ENCODE measurements at regions not wholly inside any gene's neighbourhood (a gene's known extent, or its start where the extent isn't known, plus 50 kb on each side); places are given as distances from the start of the nearest gene placed in this dataset.

- intact Hi-C loops (cut with micrococcal nuclease): no loop called here
- no peaks in the 10 kb centered on the region for H3K27me3 ChIP-seq (ENCODE audit: low read depth)
- no peak for TF ChIP-seq CTCF (IDR thresholded peaks at IDR 0.05; ENCODE audit: borderline replicate concordance)
- no peaks in the 10 kb centered on the region for H3K9me3 ChIP-seq (replicated peaks)
- H3K4me3 ChIP-seq: no peak overlapping the region
- no peak overlapping the region for H3K27ac ChIP-seq (replicated peaks)
- no peaks in the 10 kb centered on the region for H3K36me3 ChIP-seq
- peaks cover 5% of the 10 kb centered on the region for H3K4me1 ChIP-seq
- peak; percentile 51 for DNase-seq
Observed at GRCh38 chr18:54742659-54743604, 85.3 kb upstream of the RAB27B start.

- no peak for TF ChIP-seq CTCF (IDR thresholded peaks at IDR 0.05; ENCODE audit: borderline replicate concordance)
- no peaks in the 10 kb centered on the region for H3K36me3 ChIP-seq
- no peaks in the 10 kb centered on the region for H3K9me3 ChIP-seq (replicated peaks)
- H3K27me3 ChIP-seq (ENCODE audit: low read depth): no peaks in the 10 kb centered on the region
- H3K27ac ChIP-seq (replicated peaks): no peak overlapping the region
- no peak overlapping the region for H3K4me3 ChIP-seq
- intact Hi-C loops (cut with micrococcal nuclease): no loop called here
- DNase-seq: no peak
- peaks cover 5% of the 10 kb centered on the region for H3K4me1 ChIP-seq
Observed at GRCh38 chr18:54743605-54743995, 84.7 kb upstream of the RAB27B start.

GRCh38 chr18:54749291-54749690 lies 79.0 kb upstream of the RAB27B start:
- DNase-seq: no peak
- Histone ChIP-seq H3K27me3 (ENCODE audit: low read depth) (no peaks in the 10 kb centered on the region), H3K4me3 (no peak overlapping the region), H3K4me1 (no peaks in the 10 kb centered on the region), H3K27ac (replicated peaks) (no peak overlapping the region), H3K36me3 (no peaks in the 10 kb centered on the region), H3K9me3 (replicated peaks) (no peaks in the 10 kb centered on the region)
- no peak for TF ChIP-seq CTCF (IDR thresholded peaks at IDR 0.05; ENCODE audit: borderline replicate concordance)
- intact Hi-C loops (cut with micrococcal nuclease): no loop called here

GRCh38 chr18:54750350-54750749 lies 77.9 kb upstream of the RAB27B start:
- Histone ChIP-seq H3K36me3 (no peaks in the 10 kb centered on the region), H3K27ac (replicated peaks) (no peak overlapping the region), H3K27me3 (ENCODE audit: low read depth) (no peaks in the 10 kb centered on the region), H3K4me1 (no peaks in the 10 kb centered on the region), H3K4me3 (no peak overlapping the region), H3K9me3 (replicated peaks) (no peaks in the 10 kb centered on the region)
- TF ChIP-seq CTCF (IDR thresholded peaks at IDR 0.05; ENCODE audit: borderline replicate concordance): no peak
- DNase-seq: no peak
- intact Hi-C loops (cut with micrococcal nuclease): no loop called here

- DNase-seq: no peak
- Histone ChIP-seq H3K27ac (replicated peaks) (no peak overlapping the region), H3K9me3 (replicated peaks) (no peaks in the 10 kb centered on the region), H3K27me3 (ENCODE audit: low read depth) (no peaks in the 10 kb centered on the region), H3K36me3 (no peaks in the 10 kb centered on the region), H3K4me3 (no peak overlapping the region), H3K4me1 (no peaks in the 10 kb centered on the region)
- intact Hi-C loops (cut with micrococcal nuclease): no loop called here
- no peak for TF ChIP-seq CTCF (IDR thresholded peaks at IDR 0.05; ENCODE audit: borderline replicate concordance)
Observed at GRCh38 chr18:54752185-54752584, 76.1 kb upstream of the RAB27B start.
